HG03066 (cell line): ENCODE measurements at regions not wholly inside any gene's neighbourhood (a gene's known extent, or its start where the extent isn't known, plus 50 kb on each side); places are given as distances from the start of the nearest gene placed in this dataset.
"Not testable (repeated sequence)": the region's sequence is repeated elsewhere in the genome, so short reads cannot be mapped to it uniquely, and the experiment has no call there.

ENCODE experiments used
- ATAC-seq: cut with Tn5 transposase; IDR thresholded peaks from one replicate; pipeline ENCODE4 v1.9.1; 2021; ENCODE audit warnings: low read depth; ENCODE audit not compliant: unreplicated experiment

DNA sequence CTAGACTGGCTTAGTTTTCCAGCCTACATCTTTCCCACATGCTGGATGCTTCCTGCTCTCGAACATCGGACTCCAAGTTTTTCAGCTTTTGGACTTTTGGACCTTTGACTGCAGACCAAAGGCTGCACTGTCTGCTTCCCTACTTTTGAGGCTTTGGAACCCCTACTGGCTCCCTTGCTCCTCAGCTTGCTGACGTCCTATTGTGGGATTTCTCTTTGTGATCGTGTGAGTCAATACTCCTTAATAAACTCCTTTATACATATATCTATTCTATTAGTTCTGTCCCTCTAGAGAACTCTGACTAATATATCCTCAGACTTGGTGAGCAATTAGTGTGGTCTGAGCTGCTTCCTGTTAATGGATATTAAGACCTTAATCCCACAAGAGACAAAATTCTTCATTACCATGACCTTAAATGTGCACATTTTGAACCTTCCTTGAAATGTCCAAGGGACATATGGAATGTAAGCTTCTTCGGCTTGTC, 752.9 kb downstream of the CDH18 start:
- no peak for ATAC-seq

- ATAC-seq: no peak
Observed at GRCh38 chr5:19240170-19240569, 747.8 kb downstream of the CDH18 start.

- no peak for ATAC-seq
Observed at GRCh38 chr5:19241690-19242089, 746.3 kb downstream of the CDH18 start.

GRCh38 chr5:19246191-19246590, 741.8 kb downstream of the CDH18 start:
- ATAC-seq: not testable (repeated sequence)

DNA sequence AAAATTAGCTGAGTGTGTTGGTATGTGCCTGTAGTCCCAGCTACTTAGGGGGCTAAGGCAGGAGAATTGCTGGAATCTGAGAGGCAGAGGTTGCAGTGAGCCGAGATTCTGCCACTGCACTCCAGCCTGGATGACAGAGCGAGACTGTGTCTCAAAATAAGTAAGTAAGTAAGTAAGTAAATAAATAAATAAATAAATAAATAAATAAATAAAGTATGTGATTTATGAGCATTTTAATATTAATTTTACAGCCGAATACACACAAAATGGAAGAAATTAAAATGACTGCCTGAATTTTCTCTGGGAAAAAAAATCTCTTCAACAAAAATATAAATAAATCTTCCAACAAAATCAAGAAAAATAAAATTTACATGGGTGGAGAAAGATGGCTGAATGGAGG, 740.7 kb downstream of the CDH18 start:
- ATAC-seq: no peak

DNA sequence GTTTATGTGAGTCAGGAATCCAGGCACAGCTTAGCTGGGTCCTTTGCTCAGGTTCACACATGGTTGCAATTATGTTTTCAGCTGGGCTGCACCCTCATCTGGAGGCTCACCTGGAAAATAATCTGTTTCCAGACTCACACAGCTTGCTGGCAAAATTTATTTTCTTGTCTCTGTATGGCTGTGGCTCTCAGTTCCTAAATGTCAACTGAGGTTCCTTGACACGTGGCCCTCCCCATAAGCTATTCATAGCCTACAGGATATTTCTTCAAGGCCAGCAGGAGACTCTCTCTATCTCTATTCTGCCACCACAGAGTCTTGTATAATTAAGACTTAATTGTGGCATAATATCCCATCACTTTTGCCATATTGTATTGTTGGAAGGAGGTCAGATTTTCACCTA, 732.0 kb downstream of the CDH18 start:
- ATAC-seq: no peak

- no peak for ATAC-seq
Observed at GRCh38 chr5:19258686-19259085, 729.3 kb downstream of the CDH18 start.

DNA sequence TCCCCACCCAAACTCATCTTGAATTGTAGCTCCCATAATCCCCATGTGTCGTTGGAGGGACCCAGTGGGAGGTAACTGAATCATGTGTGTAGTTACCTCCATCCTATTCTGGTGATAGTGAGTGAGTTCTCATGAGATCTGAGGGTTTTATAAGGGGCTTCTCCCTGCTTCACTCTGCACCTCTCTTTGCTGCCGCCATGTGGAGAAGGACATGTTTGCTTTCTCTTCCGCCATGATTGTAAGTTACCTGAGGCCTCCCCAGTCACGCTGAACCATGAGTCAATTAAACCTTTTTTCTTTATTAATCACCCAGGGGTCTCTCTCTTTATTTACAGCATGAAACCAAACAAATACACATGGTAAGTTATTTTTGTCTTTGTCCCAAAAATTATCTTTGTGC, 726.1 kb downstream of the CDH18 start:
- no peak for ATAC-seq

DNA sequence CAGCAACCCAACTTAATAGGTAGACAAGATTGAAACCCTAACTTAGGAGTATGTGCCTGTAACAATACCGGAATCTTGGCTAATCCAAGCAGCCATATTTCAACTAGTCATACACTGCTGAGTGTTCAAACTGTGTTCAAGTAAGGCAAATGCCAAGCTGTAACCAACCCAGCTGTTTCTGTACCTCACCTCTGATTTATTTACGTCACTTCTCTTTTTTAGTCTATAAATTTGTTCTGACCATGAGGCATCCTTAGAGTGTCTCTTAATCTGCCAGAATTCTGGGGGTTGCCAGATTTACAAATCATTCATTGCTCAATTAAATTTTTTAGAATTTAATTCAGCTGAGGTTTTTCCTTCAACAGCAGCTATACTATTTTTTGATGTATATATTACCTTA, 723.2 kb downstream of the CDH18 start:
- ATAC-seq: no peak

GRCh38 chr5:19266791-19267190, 721.2 kb downstream of the CDH18 start:
- no peak for ATAC-seq

DNA sequence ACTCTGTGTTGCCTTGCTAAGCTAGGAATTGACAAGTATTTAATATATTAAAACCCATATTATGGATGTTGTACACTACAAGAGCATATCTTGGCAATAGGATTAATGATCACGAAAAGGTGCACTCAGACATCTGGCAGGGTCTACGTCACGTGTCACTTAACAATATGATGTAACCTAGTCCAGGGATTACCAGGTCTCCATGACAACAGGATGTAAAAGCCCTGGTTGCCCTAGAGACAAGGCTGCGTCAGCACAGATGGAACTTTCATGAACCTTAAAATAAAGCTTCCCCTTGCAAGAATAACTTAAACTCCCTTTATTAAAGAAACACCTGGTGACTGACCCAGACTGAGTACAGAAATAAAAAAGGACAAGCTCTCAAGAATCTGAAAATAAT, 717.8 kb downstream of the CDH18 start:
- no peak for ATAC-seq

DNA sequence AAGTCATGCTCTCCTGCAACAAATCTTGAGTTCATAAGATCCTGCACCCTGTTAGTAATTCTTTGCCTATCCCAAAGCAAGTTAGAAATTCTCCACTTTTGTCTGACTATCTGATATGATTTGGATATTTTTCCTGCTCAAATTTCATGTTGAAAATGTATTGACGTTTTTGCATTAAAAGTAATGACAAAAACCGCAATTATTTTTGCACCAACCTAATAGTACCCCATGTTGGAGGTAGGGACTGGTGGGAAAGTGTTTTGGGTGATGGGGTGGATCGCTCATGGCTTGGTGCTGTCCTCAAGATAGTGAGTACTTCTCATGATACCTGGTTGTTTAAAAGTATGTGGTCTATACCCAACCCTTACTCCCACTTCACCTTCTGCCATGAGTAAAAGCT, 713.4 kb downstream of the CDH18 start:
- ATAC-seq: no peak

DNA sequence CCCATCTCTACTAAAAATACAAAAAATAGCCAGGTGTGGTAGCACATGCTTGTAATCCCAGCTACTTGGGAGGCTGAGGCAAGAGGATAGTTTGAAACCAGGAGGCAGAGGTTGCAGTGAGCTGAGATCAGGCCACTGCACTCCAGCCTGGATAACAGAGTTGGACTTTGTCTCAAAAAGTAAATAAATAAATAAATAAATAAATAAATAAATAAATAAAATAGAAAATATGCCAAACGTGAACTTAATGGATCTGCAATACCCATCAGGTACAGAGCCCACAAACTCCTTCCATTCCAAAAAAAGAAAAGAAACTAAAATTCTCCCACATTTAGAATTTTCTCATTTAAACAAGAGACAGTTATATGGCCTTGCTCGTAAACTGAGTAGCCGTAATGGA, 702.7 kb downstream of the CDH18 start:
- no peak for ATAC-seq

GRCh38 chr5:19287548-19288277, 700.3 kb downstream of the CDH18 start:
- not testable (repeated sequence) for ATAC-seq

DNA sequence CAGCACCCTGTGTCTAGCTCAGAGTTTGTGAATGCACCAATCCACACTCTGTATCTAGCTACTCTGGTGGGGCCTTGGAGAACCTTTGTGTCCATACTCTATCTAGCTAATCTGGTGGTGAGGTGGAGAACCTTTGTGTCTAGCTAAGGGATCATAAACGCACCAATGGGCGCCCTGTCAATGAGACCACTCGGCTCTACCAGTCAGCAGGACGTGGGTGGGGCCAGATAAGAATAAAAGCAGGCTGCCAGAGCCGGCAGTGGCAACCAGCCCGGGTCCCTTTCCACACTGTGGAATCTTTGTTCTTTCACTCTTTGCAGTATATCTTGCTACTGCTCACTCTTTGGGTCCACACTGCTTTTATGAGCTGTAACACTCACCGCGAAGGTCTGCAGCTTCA, 699.7 kb downstream of the CDH18 start:
- ATAC-seq: not testable (repeated sequence)

- ATAC-seq: no peak
Observed at GRCh38 chr5:19297934-19298333, 690.1 kb downstream of the CDH18 start.

DNA sequence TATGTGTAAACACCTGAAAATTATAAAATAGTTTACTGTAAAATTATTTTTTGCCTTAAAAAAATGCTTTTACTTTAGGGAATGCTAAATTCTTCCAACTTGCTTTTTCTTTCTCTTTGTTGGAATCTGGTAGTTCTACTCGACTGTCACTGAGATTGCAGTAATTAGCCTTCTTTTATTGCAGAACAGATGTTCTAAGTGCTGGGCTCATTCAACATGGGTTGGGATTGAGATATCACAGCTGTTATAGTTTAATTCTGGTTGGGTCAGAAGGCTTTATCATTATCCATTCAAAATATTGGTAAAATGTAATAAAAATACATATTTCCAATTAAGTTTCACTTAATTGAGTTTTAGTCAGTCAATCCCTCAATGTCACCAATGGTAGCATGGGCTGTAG, 686.7 kb downstream of the CDH18 start:
- no peak for ATAC-seq

GRCh38 chr5:19314840-19315239, 673.2 kb downstream of the CDH18 start:
- no peak for ATAC-seq

- ATAC-seq: no peak
Observed at GRCh38 chr5:19319252-19319651, 668.7 kb downstream of the CDH18 start.

DNA sequence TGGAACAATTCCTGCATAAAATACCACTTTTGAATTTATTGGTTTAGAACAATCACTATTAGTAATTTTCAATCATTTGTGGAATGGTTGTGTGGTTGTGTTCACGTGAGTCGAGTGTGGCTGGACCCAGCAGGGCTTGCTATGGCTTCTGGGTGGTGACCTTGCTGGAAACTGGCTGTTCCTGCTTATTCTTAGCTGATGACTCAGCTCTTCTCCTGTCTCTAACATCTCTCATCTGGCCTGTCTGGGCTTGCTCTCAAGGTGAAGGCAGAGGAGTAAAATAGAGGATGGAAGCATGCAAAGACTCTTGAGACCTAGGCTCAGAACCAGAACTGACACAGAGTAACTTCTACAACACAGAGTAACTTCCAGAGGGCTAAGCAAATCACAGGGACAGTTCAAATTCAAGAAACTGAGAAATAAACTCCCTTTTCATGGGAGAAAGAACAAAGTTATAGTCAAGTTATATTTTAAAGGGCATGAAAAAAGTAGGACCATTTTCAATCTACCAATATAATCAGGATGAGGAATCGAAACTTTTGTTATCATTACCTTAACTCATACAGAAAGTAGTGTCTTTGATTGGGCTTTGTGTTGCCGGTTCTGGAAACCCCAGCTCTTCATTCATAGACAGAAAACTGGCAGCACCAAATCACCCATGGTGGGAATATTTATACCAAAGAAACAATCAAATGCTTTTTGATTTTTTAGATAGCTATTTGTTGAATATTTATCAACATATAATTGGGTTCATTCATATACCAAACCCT, 665.1 kb downstream of the CDH18 start:
- ATAC-seq: peak; percentile 65

DNA sequence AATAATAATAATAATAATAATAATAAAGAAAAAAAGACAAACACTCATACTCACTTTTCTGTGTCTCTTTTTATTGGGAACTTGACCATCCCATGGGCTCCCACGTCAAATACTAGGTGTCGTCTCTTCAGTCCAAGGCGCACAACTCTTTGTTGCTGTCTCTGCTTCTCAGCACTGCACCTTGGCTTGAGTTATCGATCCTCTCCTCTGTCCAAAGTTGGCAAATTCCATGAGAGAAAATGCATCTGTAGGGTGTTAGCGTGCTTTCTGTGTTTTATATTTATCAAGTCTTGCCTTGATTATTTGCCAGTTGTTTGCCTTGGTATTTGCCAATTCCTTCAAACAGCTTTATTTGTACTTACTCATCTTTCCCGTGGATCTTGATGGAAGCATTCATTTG, 653.7 kb downstream of the CDH18 start:
- ATAC-seq: no peak

DNA sequence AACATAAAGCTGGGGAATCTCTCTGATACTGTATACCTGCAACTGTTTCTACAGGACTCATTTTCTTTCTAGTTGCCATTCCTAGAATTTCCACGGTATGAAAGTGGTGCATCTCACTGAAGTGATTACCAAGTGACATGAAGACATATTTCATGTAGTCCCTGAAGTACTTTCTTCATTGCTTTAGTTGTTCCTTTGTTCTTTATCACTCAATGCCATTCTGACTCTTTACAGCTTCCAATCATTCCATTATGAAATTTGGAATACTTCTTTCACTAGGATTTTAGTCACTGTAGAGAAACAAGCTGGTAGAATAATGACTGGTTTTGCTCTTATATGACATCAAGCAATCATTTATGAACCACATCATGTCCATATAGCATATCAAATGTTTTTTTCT, 645.1 kb downstream of the CDH18 start:
- ATAC-seq: no peak
